Tibial artery (tissue), 4 donors: ENCODE measurements at regions not wholly inside any gene's neighbourhood (a gene's known extent, or its start where the extent isn't known, plus 50 kb on each side); places are given as distances from the start of the nearest gene placed in this dataset.

ENCODE experiments used
- DNase-seq, 2 donors: peaks; one replicate each; pipeline ENCODE4 v3.0.0-alpha.2; 2019
- H3K27ac ChIP-seq, 2 donors: fragments of 200-600 bp; sonication (generic) in 1 of 2; 1 replicate in 1 of 2; 2 replicates in 1 of 2; pipeline ENCODE4 v1.5.1; 2018 to 2019; ENCODE audit warnings: mild to moderate bottlenecking in 1 of 2
- H3K27me3 ChIP-seq, 2 donors: fragments of 200-600 bp; sonication (generic) in 1 of 2; one replicate each; pipeline versions ENCODE4 v1.5.1 to v1.6.0; 2016 to 2019
- H3K36me3 ChIP-seq, 3 donors: fragments of 200-600 bp; sonication (generic) in 2 of 3; one replicate each; pipeline ENCODE4 v1.5.1; 2016 to 2019; ENCODE audit warnings: mild to moderate bottlenecking in 2 of 3
- H3K4me1 ChIP-seq, 4 donors: fragments of 200-600 bp; sonication (generic) in 2 of 4; 1 replicate in 3 of 4; 2 replicates in 1 of 4; pipeline ENCODE4 v1.5.1; 2016 to 2019
- H3K4me3 ChIP-seq, 2 donors: fragments of 200-600 bp; sonication (generic) in 1 of 2; 1 replicate in 1 of 2; 2 replicates in 1 of 2; pipeline ENCODE4 v1.5.1; 2018 to 2019; ENCODE audit warnings: mild to moderate bottlenecking in 2 of 2
- H3K9me3 ChIP-seq, 3 donors: fragments of 200-600 bp; sonication (generic) in 1 of 3; one replicate each; pipeline ENCODE4 v1.5.1; 2016 to 2019
- intact Hi-C: fragments of 100-400 bp; cut with DNase I; formaldehyde crosslinking; loops from one replicate; pipeline ENCODE4 v1.15.0; 2023; ENCODE audit warnings: low total_unique reads
- TF ChIP-seq, protein P1 (sequence below), 2 experiments: fragments of 200-600 bp in 1 of 2; fragments of 450-650 bp in 1 of 2; IDR thresholded peaks; one replicate each; pipeline ENCODE4 v1.5.1; 2017 to 2019; ENCODE audit warnings: antibody characterized with exemption in 2 of 2, mild to moderate bottlenecking in 1 of 2, moderate library complexity in 1 of 2

DNA sequence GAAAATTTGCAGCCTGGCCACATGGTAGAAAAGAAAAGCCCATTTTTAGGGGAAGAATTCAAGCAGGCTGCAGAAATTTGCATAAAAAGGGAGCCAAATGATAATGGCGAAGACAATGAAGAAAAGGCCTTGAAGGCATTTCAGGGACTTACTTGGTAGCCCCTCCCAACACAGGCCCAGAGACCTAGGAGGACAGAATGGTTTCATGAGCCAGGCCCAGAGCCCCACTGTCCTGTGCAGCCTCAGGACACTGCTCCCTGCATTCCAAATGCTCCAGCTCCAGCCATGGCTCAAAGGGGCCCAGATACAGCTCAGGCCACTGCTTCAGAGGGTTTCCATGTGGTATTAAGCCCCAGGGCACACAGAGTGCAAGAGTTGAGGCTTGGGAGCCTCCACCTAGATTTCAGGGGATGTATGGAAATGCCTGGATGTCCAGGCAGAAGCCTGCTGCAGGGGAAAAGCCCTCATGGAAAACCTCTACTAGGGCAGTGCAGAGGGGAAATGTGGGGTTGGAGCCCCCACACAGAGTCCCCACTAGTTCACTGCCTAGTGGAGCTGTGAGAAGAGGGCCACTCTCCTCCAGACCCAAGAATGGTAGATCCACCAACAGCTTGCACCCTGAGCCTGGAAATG lies 271.7 kb upstream of the KLF3 start:
- intact Hi-C loops, result no loop called here
- TF ChIP-seq, protein P1, sequence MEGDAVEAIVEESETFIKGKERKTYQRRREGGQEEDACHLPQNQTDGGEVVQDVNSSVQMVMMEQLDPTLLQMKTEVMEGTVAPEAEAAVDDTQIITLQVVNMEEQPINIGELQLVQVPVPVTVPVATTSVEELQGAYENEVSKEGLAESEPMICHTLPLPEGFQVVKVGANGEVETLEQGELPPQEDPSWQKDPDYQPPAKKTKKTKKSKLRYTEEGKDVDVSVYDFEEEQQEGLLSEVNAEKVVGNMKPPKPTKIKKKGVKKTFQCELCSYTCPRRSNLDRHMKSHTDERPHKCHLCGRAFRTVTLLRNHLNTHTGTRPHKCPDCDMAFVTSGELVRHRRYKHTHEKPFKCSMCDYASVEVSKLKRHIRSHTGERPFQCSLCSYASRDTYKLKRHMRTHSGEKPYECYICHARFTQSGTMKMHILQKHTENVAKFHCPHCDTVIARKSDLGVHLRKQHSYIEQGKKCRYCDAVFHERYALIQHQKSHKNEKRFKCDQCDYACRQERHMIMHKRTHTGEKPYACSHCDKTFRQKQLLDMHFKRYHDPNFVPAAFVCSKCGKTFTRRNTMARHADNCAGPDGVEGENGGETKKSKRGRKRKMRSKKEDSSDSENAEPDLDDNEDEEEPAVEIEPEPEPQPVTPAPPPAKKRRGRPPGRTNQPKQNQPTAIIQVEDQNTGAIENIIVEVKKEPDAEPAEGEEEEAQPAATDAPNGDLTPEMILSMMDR (IDR thresholded peaks at IDR 0.05), result no peak
- Histone ChIP-seq H3K4me1 (peaks cover 0 to 8% (median 5%) of the 10 kb centered on the region in 4 donors), H3K36me3 (no peaks in the 10 kb centered on the region), H3K27ac (no peak overlapping the region), H3K9me3 (peaks cover 0 to 5% (median 0%) of the 10 kb centered on the region in 3 donors), H3K27me3 (no peaks in the 10 kb centered on the region), H3K4me3 (no peak overlapping the region)
- DNase-seq, result no peak

GRCh38 chr4:38396091-38396490 lies 267.9 kb upstream of the KLF3 start:
- DNase-seq, result no peak
- Histone ChIP-seq H3K27ac (no peak overlapping the region), H3K4me3 (no peak overlapping the region), H3K36me3 (no peaks in the 10 kb centered on the region), H3K9me3 (peaks cover 0 to 5% (median 0%) of the 10 kb centered on the region in 3 donors), H3K4me1 (no peaks in the 10 kb centered on the region), H3K27me3 (no peaks in the 10 kb centered on the region)
- TF ChIP-seq, protein P1 (IDR thresholded peaks at IDR 0.05), result no peak
- intact Hi-C loops, result no loop called here

GRCh38 chr4:38396845-38397547 lies 267.0 kb upstream of the KLF3 start:
- Histone ChIP-seq H3K9me3 (peaks cover 0 to 5% (median 0%) of the 10 kb centered on the region in 3 donors), H3K36me3 (no peaks in the 10 kb centered on the region), H3K27me3 (no peaks in the 10 kb centered on the region), H3K4me1 (no peaks in the 10 kb centered on the region), H3K4me3 (no peak overlapping the region), H3K27ac (no peak overlapping the region)
- no peak for DNase-seq
- intact Hi-C loops, result no loop called here
- TF ChIP-seq, protein P1 (IDR thresholded peaks at IDR 0.05), result no peak

- TF ChIP-seq, protein P1 (IDR thresholded peaks at IDR 0.05), result no peak
- DNase-seq, result no peak
- no peak overlapping the region for H3K4me3 ChIP-seq
- H3K4me1 ChIP-seq, result no peaks in the 10 kb centered on the region
- H3K27me3 ChIP-seq, result no peaks in the 10 kb centered on the region
- no peaks in the 10 kb centered on the region for H3K9me3 ChIP-seq
- H3K36me3 ChIP-seq, result no peaks in the 10 kb centered on the region
- no peak overlapping the region for H3K27ac ChIP-seq
- intact Hi-C loops, result no loop called here
Observed at GRCh38 chr4:38400946-38401345, 263.1 kb upstream of the KLF3 start.

DNA sequence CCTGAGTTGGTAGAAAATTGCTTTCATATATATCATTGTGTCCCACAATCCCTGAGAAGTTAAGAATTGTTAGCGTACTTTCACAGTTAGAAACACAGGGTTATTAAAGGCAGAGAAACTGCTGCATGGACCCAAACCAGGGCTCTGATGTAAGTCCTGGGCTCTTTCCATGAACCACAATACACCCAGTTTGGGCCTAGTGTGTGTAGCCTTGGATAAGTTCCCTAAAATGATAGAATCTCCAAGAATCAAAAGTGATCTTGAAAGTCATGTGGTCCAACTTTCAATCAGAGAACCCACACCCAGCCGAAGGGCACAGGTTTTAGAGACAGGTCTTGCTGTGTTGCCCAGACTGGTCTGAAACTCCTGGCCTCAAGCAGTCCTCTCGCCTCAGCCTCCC lies 257.8 kb upstream of the KLF3 start:
- Histone ChIP-seq H3K27me3 (no peaks in the 10 kb centered on the region), H3K27ac (no peak overlapping the region), H3K4me3 (no peak overlapping the region), H3K9me3 (no peaks in the 10 kb centered on the region), H3K4me1 (no peaks in the 10 kb centered on the region), H3K36me3 (no peaks in the 10 kb centered on the region)
- TF ChIP-seq, protein P1 (IDR thresholded peaks at IDR 0.05), result no peak
- intact Hi-C loops, result no loop called here
- no peak for DNase-seq
